ENCODE measurements at regions not wholly inside any gene's neighbourhood (a gene's known extent, or its start where the extent isn't known, plus 50 kb on each side); places are given as distances from the start of the nearest gene placed in this dataset.

- TF ChIP-seq CTCF (conservative IDR thresholded peaks at IDR 0.05; ENCODE audit: low read depth, low read length) (no peak), EZH2 (IDR thresholded peaks at IDR 0.05; ENCODE audit: low read length, unreplicated experiment) (no peak)
These were observed 645.7 kb downstream of the DNAJB9 start for GRCh38 chr7:109215341-109215740.

All from PC-3 (cell line).